ENCODE measurements at regions not wholly inside any gene's neighbourhood (a gene's known extent, or its start where the extent isn't known, plus 50 kb on each side); places are given as distances from the start of the nearest gene placed in this dataset.

- intact Hi-C loops (cut with DNase I), result no loop called here
- Histone ChIP-seq H3K36me3 (no peaks in the 10 kb centered on the region), H3K27ac (replicated peaks in 1 of 4) (no peak overlapping the region), H3K27me3 (no peaks in the 10 kb centered on the region), H3K4me1 (no peaks in the 10 kb centered on the region), H3K4me3 (no peak overlapping the region), H3K9me3 (no peaks in the 10 kb centered on the region)
- no peak for DNase-seq (ENCODE audit: extremely low spot score)
- WGBS, result 100% methylated on average over 1 of the region's 1 CpG
- TF ChIP-seq, protein P1, sequence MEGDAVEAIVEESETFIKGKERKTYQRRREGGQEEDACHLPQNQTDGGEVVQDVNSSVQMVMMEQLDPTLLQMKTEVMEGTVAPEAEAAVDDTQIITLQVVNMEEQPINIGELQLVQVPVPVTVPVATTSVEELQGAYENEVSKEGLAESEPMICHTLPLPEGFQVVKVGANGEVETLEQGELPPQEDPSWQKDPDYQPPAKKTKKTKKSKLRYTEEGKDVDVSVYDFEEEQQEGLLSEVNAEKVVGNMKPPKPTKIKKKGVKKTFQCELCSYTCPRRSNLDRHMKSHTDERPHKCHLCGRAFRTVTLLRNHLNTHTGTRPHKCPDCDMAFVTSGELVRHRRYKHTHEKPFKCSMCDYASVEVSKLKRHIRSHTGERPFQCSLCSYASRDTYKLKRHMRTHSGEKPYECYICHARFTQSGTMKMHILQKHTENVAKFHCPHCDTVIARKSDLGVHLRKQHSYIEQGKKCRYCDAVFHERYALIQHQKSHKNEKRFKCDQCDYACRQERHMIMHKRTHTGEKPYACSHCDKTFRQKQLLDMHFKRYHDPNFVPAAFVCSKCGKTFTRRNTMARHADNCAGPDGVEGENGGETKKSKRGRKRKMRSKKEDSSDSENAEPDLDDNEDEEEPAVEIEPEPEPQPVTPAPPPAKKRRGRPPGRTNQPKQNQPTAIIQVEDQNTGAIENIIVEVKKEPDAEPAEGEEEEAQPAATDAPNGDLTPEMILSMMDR (IDR thresholded peaks at IDR 0.05), result no peak
- no peak for TF ChIP-seq EP300 (IDR thresholded peaks at IDR 0.05)
- no peak for TF ChIP-seq POLR2AphosphoS5 (IDR thresholded peaks at IDR 0.05)
- TF ChIP-seq POLR2A (IDR thresholded peaks at IDR 0.05; ENCODE audit: low read depth), result no peak
Observed at GRCh38 chr20:16143596-16143995, 429.7 kb downstream of the KIF16B start.

DNA sequence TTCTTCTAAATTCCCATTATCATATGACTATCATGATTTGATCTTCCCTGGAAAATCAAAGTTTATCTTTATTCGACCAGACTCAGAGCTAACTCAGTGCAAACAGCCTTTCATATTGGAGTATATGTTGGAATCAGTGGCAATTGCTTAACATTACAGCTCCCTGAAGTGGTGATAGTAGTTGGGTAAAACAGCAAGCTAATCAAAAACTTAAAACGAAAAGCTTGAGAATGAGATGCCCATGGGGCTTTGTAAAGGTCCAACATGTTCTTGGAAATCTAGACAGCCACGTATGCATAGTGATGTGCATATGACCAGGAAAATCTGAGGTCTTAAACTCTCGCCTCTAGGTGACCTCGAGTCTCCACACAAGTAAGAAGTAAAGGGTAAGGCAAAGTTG, 437.6 kb downstream of the KIF16B start:
- H3K4me3 ChIP-seq, result no peak overlapping the region
- DNase-seq (ENCODE audit: extremely low spot score), result no peak
- H3K36me3 ChIP-seq, result no peaks in the 10 kb centered on the region
- intact Hi-C loops (cut with DNase I), result no loop called here
- no peaks in the 10 kb centered on the region for H3K27me3 ChIP-seq
- 81% methylated on average over 5 of the region's 5 CpGs for WGBS
- TF ChIP-seq, protein P1 (IDR thresholded peaks at IDR 0.05), result no peak
- no peak for TF ChIP-seq POLR2AphosphoS5 (IDR thresholded peaks at IDR 0.05)
- TF ChIP-seq POLR2A (IDR thresholded peaks at IDR 0.05; ENCODE audit: low read depth), result no peak
- TF ChIP-seq EP300 (IDR thresholded peaks at IDR 0.05), result no peak
- no peak overlapping the region for H3K27ac ChIP-seq (replicated peaks in 1 of 4)
- no peaks in the 10 kb centered on the region for H3K4me1 ChIP-seq
- no peaks in the 10 kb centered on the region for H3K9me3 ChIP-seq

DNA sequence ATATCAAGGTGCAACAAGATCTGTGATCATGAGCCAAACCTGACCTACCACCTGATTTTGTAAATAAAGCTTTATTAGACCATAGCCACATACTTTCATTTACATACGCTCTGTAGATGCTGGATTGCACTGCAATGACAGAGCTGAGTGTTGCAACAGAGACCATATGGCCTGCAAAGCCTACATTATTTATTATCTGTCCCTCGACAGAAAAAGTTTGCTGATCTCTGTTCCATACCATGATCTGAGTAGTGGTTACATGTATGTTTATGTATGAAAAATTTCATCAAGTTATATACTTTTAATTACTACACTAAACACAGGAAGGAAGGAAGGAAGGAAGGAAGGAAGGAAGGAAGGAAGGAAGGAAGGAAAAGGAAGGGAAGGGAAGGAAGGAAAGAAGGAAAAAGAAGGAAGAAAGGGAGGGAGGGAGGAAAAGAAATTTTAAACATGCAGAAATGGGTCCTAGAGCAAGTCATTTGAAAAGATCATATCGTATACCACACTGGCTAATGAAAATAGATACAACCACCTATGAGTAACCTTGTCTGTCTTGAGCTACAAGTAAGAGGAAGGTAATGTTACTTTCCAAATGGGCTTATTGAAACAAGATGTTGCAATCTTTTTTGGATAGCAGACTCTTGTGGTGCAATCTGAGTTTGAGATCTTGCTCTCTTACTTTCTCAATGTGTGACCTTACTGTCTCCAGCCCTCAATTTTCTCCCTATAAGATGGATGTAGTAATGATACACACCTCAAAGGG, 441.0 kb downstream of the KIF16B start:
- Histone ChIP-seq H3K9me3 (no peaks in the 10 kb centered on the region), H3K27me3 (no peaks in the 10 kb centered on the region), H3K4me3 (no peak overlapping the region), H3K4me1 (no peaks in the 10 kb centered on the region), H3K27ac (replicated peaks in 1 of 4) (no peak overlapping the region), H3K36me3 (no peaks in the 10 kb centered on the region)
- WGBS, result 59% methylated on average over 3 of the region's 3 CpGs
- no peak for TF ChIP-seq EP300 (IDR thresholded peaks at IDR 0.05)
- TF ChIP-seq POLR2AphosphoS5 (IDR thresholded peaks at IDR 0.05), result no peak
- TF ChIP-seq POLR2A (IDR thresholded peaks at IDR 0.05; ENCODE audit: low read depth), result no peak
- TF ChIP-seq, protein P1 (IDR thresholded peaks at IDR 0.05), result no peak
- no peak for DNase-seq (ENCODE audit: extremely low spot score)
- intact Hi-C loops (cut with DNase I), result no loop called here

- TF ChIP-seq EP300 (IDR thresholded peaks at IDR 0.05) (no peak), POLR2AphosphoS5 (IDR thresholded peaks at IDR 0.05) (no peak), POLR2A (IDR thresholded peaks at IDR 0.05; ENCODE audit: low read depth) (no peak)
- TF ChIP-seq, protein P1 (IDR thresholded peaks at IDR 0.05), result no peak
- DNase-seq (ENCODE audit: extremely low spot score), result no peak
- H3K9me3 ChIP-seq, result no peaks in the 10 kb centered on the region
- WGBS, result 87% methylated on average over 7 of the region's 7 CpGs
- H3K27ac ChIP-seq (replicated peaks in 1 of 4), result no peak overlapping the region
- no peaks in the 10 kb centered on the region for H3K36me3 ChIP-seq
- no peaks in the 10 kb centered on the region for H3K27me3 ChIP-seq
- no peak overlapping the region for H3K4me3 ChIP-seq
- intact Hi-C loops (cut with DNase I), result no loop called here
- no peaks in the 10 kb centered on the region for H3K4me1 ChIP-seq
Observed at GRCh38 chr20:16129411-16129810, 443.8 kb downstream of the KIF16B start.

Measured in esophagus muscularis mucosa (tissue), 4 donors.